DOHH2 (cell line): ENCODE measurements at regions not wholly inside any gene's neighbourhood (a gene's known extent, or its start where the extent isn't known, plus 50 kb on each side); places are given as distances from the start of the nearest gene placed in this dataset.
"Not testable (repeated sequence)": the region's sequence is repeated elsewhere in the genome, so short reads cannot be mapped to it uniquely, and the experiment has no call there.

Experiments
- EZH2phosphoT487 ChIP-seq: fragments of 200-600 bp; sonication (generic); IDR thresholded peaks from 2 replicates; pipeline ENCODE4 v1.6.1; 2017; ENCODE audit warnings: borderline replicate concordance, mild to moderate bottlenecking, antibody characterized with exemption, low read length, moderate library complexity, mixed read lengths
- TF ChIP-seq, protein P1 (sequence below): fragments of 200-600 bp; sonication (generic); IDR thresholded peaks from one replicate; pipeline ENCODE4 v1.5.1; 2014; ENCODE audit warnings: antibody characterized with exemption, mild to moderate bottlenecking, low read depth, low read length; ENCODE audit not compliant: poor library complexity, severe bottlenecking

DNA sequence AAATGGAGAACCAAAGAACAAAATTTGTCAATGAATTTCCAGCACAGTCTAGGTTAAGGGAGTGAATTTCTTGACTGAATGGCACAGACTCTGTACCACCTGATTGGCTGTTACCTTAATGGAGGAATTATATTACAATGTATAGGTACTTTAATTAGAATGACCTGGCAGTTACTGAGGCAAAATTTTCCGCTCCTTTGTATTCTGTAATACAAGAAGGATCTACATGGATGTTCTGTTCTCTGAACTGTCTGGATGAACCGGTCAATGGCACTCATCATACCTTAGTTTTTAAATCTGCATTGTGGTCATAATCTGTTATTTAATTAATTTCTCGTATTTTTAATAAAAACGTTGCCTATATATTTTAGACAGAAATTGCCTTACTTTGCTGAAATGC lies 72.3 kb upstream of the PLEKHM1 start:
- TF ChIP-seq, protein P1, sequence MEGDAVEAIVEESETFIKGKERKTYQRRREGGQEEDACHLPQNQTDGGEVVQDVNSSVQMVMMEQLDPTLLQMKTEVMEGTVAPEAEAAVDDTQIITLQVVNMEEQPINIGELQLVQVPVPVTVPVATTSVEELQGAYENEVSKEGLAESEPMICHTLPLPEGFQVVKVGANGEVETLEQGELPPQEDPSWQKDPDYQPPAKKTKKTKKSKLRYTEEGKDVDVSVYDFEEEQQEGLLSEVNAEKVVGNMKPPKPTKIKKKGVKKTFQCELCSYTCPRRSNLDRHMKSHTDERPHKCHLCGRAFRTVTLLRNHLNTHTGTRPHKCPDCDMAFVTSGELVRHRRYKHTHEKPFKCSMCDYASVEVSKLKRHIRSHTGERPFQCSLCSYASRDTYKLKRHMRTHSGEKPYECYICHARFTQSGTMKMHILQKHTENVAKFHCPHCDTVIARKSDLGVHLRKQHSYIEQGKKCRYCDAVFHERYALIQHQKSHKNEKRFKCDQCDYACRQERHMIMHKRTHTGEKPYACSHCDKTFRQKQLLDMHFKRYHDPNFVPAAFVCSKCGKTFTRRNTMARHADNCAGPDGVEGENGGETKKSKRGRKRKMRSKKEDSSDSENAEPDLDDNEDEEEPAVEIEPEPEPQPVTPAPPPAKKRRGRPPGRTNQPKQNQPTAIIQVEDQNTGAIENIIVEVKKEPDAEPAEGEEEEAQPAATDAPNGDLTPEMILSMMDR, result not testable (repeated sequence)
- TF ChIP-seq EZH2phosphoT487, result not testable (repeated sequence)
